Heart left ventricle (tissue), 16 donors: ENCODE measurements at regions not wholly inside any gene's neighbourhood (a gene's known extent, or its start where the extent isn't known, plus 50 kb on each side); places are given as distances from the start of the nearest gene placed in this dataset.

ENCODE experiments used
- ATAC-seq, 4 donors: fragments of 200-7000 bp; cut with Tn5 transposase; one replicate each; pipeline ENCODE4 v1.9.1; 2020 to 2022; ENCODE audit warnings: moderate library complexity in 4 of 4, mild to moderate bottlenecking in 3 of 4, moderate number of reproducible peaks in 1 of 4
- DNase-seq, 5 donors: peaks; one replicate each; pipeline ENCODE4 v3.0.0-alpha.2; 2020
- H3K27ac ChIP-seq, 12 donors: fragments of 200-600 bp; sonication (generic) in 4 of 12; one replicate each; pipeline versions ENCODE4 v1.5.0 to v1.8.0; 2016 to 2022; ENCODE audit warnings: mild to moderate bottlenecking in 2 of 12
- H3K27me3 ChIP-seq, 9 donors: fragments of 200-600 bp; sonication (generic) in 2 of 9; one replicate each; pipeline versions ENCODE4 v1.5.1 to v1.8.0; 2016 to 2022; ENCODE audit warnings: mild to moderate bottlenecking in 3 of 9
- H3K36me3 ChIP-seq, 9 donors: fragments of 200-600 bp; sonication (generic) in 2 of 9; one replicate each; pipeline versions ENCODE4 v1.5.0 to v1.8.0; 2018 to 2022; ENCODE audit warnings: mild to moderate bottlenecking in 2 of 9
- H3K4me1 ChIP-seq, 12 donors: fragments of 200-600 bp; sonication (generic) in 4 of 12; one replicate each; pipeline versions ENCODE4 v1.5.0 to v1.8.0; 2016 to 2022; ENCODE audit warnings: mild to moderate bottlenecking in 3 of 12
- H3K4me3 ChIP-seq, 12 donors: fragments of 200-600 bp; sonication (generic) in 4 of 12; one replicate each; pipeline versions ENCODE4 v1.5.0 to v1.8.0; 2017 to 2022; ENCODE audit warnings: mild to moderate bottlenecking in 9 of 12, moderate library complexity in 4 of 12
- H3K9me3 ChIP-seq, 12 donors: fragments of 200-600 bp; sonication (generic) in 4 of 12; one replicate each; pipeline versions ENCODE4 v1.5.0 to v1.8.0; 2016 to 2022; ENCODE audit warnings: mild to moderate bottlenecking in 1 of 12
- POLR2A ChIP-seq, 2 donors: fragments of 450-650 bp; IDR thresholded peaks; one replicate each; pipeline ENCODE4 v1.6.1; 2017; ENCODE audit warnings: antibody characterized with exemption in 2 of 2, mild to moderate bottlenecking in 2 of 2, moderate library complexity in 2 of 2
- WGBS, 4 donors: extraction: QIAGEN DNeasy Blood & Tissue Kit in 2 of 4; methylation state at CpG; one replicate each; pipeline versions ENCODE4 v1.1.5 to v1.1.7; 2013 to 2018; 5-methylcytosine and 5-hydroxymethylcytosine counted together
- intact Hi-C, 10 donors: fragments of 100-400 bp; cut with DNase I; formaldehyde crosslinking; loops; one replicate each; pipeline versions ENCODE4 v1.11.1 to v1.14.2; 2022
- microRNA counts, 2 donors: library from miRNA; unstranded; fragments of <30 nt; microRNA quantifications; one replicate each; lab custom pipeline; 2016
- microRNA-seq, 4 donors: library from miRNA; unstranded; fragments of <30 nt; microRNA quantifications; one replicate each; pipeline versions ENCODE4 to v1.2.0, GENCODE V29; 2017 to 2020
- TF ChIP-seq, protein P1 (sequence below), 12 donors: fragments of 200-600 bp; sonication (generic) in 4 of 12; IDR thresholded peaks; one replicate each; pipeline versions ENCODE4 v1.5.0 to v1.8.0; 2018 to 2022; ENCODE audit warnings: antibody characterized with exemption in 12 of 12, mild to moderate bottlenecking in 5 of 12
- donor health status: ischemic (EF 13 %, LVEDD 7.1; RV severe dilation, severe dysfunction).
- donor health status: healthy with polysubstance abuse.
- donor health status: DM: no; HTN: yes; CAD: no.
- donor health status: DM: no; HTN: no; CAD: no.
- donor health status: ischemic (EF 25% LVEDD 6.9; RV normal size, moderate dysfunction).
- donor health status: ischemic (EF 25% LVEDD 5.7; RV mildly dilated, moderate dysfunction).
- donor health status: healthy.
- donor health status: DM: yes; HTN: yes; CAD: no.
- donor health status: ischemic (EF 35%, LVEDD 5.7; RV mildly dilated, moderate dysfunction).
- donor health status: nonischemic (EF 11% LVEDD 7.7; RV severe dilation, severe dysfunction).
- donor health status: DM: yes; HTN: yes; CAD: no.
- donor health status: PGD.
- donor health status: ischemic (EF 29% LVEDD 5.4; RV normal size, mild dysfunction).
- donor health status: nonischemic (EF 23%, LVEDD 6.1; RV moderate dilation, normal function).

DNA sequence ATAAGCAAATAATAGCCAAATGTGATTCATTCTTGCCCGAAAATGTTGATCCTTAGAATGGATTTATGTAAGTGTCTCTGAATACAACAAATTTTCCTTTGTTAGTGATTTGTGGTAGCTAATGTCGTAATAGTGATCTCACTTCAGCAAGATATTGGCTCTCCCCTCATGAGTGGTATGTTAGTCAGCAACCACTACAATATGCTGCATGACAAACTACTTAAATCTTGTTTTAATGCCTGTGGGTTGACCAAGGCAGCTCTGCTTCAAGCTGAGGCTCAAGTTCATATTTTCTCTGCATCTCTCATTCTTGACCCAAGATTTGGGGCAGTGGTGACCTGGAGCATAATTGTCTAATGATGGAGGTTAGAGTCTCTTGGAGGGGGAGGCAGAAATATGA is 49.8 kb upstream of the GALNT15 start:
- no peak for DNase-seq
- intact Hi-C loops = loop anchor here in 1 of 10 donors (5.0 kb wide), 1 partner anchor 72 kb away; no protein-coding TSS in a partner anchor
- 84 to 98% (median 93%) methylated on average over 2 of the region's 2 CpGs for WGBS, 4 donors
- H3K9me3 ChIP-seq = peaks cover 0 to 5% (median 0%) of the 10 kb centered on the region in 12 donors
- H3K4me1 ChIP-seq = peaks cover 0 to 18% (median 2%) of the 10 kb centered on the region in 12 donors
- peak in 1 of 4 donors; percentile 42 for ATAC-seq
- no peak overlapping the region for H3K4me3 ChIP-seq
- TF ChIP-seq, protein P1, sequence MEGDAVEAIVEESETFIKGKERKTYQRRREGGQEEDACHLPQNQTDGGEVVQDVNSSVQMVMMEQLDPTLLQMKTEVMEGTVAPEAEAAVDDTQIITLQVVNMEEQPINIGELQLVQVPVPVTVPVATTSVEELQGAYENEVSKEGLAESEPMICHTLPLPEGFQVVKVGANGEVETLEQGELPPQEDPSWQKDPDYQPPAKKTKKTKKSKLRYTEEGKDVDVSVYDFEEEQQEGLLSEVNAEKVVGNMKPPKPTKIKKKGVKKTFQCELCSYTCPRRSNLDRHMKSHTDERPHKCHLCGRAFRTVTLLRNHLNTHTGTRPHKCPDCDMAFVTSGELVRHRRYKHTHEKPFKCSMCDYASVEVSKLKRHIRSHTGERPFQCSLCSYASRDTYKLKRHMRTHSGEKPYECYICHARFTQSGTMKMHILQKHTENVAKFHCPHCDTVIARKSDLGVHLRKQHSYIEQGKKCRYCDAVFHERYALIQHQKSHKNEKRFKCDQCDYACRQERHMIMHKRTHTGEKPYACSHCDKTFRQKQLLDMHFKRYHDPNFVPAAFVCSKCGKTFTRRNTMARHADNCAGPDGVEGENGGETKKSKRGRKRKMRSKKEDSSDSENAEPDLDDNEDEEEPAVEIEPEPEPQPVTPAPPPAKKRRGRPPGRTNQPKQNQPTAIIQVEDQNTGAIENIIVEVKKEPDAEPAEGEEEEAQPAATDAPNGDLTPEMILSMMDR (IDR thresholded peaks at IDR 0.05) = no peak
- TF ChIP-seq POLR2A (IDR thresholded peaks at IDR 0.05) = no peak
- no peaks in the 10 kb centered on the region for H3K36me3 ChIP-seq
- no peaks in the 10 kb centered on the region for H3K27me3 ChIP-seq
- H3K27ac ChIP-seq = peak overlapping the region in 1 of 12 donors; percentile 37

MicroRNAs in the stretch of these regions (microRNA counts, 767-probe panel; counts per million panel counts)
- 1,614 to 1,843 counts per million in 2 donors for microRNA hsa-miR-563 (lab: Ali Mortazavi, UCI)

Small RNAs in the stretch of these regions (microRNA-seq; reads per million reads assigned to microRNA genes)
- gene MIR563 = 0 reads per million in 4 donors
